ENCODE measurements at regions not wholly inside any gene's neighbourhood (a gene's known extent, or its start where the extent isn't known, plus 50 kb on each side); places are given as distances from the start of the nearest gene placed in this dataset.

DNA sequence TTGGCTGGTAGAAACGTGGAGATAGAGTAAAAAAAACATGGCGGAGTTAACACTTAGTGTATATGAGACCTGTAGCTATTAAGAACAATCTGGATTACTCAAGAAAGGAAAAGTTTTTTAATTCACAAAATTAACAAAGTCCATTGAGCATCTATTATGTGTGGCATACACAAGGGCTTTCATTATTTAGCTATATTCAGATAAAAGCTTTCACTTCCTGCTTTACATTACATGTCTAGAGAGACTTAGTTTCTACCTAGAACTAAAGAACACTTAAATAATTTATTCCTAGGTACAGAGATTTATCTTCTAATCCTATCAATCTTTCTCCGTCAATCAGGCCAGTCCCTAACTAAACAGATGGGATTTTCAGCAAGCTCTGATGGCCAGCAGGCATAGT lies 196.0 kb upstream of the SLC39A10 start:
- no peak overlapping the region for H2BK120ac ChIP-seq (ENCODE audit: insufficient read depth, low read length, poor library complexity)
- no CpG with 5 or more reads among the region's 3 CpGs for WGBS (ENCODE audit: extremely low coverage, insufficient coverage, insufficient read length)
- no peak for DNase-seq
- no peak overlapping the region for H2BK5ac ChIP-seq (ENCODE audit: low read depth, low read length, poor library complexity)
- no peak overlapping the region for H3K4me3 ChIP-seq (ENCODE audit: low read depth, low read length)
- no peaks in the 10 kb centered on the region for H3K27me3 ChIP-seq (ENCODE audit: insufficient read depth, low read length)
- no peak overlapping the region for H4K12ac ChIP-seq (ENCODE audit: low read depth, low read length)
- no peak overlapping the region for H3K27ac ChIP-seq (ENCODE audit: low read depth, low read length)
- H3K9me3 ChIP-seq (ENCODE audit: insufficient read depth, low read depth, low read length), result no peaks in the 10 kb centered on the region
- no peak overlapping the region for H2AFZ ChIP-seq (ENCODE audit: insufficient read depth, low read length, poor library complexity)
- H3K79me1 ChIP-seq (ENCODE audit: low read length), result no peaks in the 10 kb centered on the region
- H3K4ac ChIP-seq (ENCODE audit: low read depth, low read length), result no peak overlapping the region
- no peak overlapping the region for H4K91ac ChIP-seq (ENCODE audit: low read depth, low read length)
- H3K23ac ChIP-seq (ENCODE audit: low read length), result no peak overlapping the region
- H3K36me3 ChIP-seq (ENCODE audit: control insufficient read depth in 1 of 2, insufficient read depth in 2 of 2, low read length in 2 of 2), result no peaks in the 10 kb centered on the region
- no peak overlapping the region for H3K9ac ChIP-seq (ENCODE audit: low read length)
- H3K4me2 ChIP-seq (ENCODE audit: low read length), result no peak overlapping the region
- H3K14ac ChIP-seq (ENCODE audit: low read length), result no peak overlapping the region
- no peaks in the 10 kb centered on the region for H3K79me2 ChIP-seq (ENCODE audit: control insufficient read depth, insufficient read depth, low read length, poor library complexity)
- H2BK12ac ChIP-seq (ENCODE audit: low read length), result no peak overlapping the region
- no peak overlapping the region for H4K8ac ChIP-seq (ENCODE audit: low read depth, low read length)
- H2AK5ac ChIP-seq (ENCODE audit: low read length), result no peak overlapping the region
- no peak overlapping the region for H3K18ac ChIP-seq (ENCODE audit: low read length)
- no peaks in the 10 kb centered on the region for H3K4me1 ChIP-seq (ENCODE audit: control insufficient read depth in 1 of 2, insufficient read depth in 2 of 2, low read length in 2 of 2)

DNA sequence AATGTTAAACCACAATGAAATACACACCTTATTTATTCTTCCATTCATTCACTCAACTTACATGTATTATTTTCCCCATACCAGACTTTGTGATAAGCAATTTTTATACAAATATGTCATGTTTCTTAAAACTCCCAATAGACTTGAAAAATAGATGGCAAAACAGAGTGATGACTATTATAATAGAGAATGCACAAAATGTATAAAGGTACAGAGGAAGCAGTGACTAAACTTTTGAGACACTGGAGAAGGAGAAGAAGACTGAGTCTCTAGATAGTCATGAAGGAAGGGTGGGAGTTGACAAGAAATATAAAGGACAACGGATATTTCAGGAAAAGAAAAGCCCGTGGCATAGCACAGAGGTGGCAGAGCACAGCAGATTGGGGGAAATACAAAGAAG lies 198.1 kb upstream of the SLC39A10 start:
- H3K27ac ChIP-seq (ENCODE audit: low read depth, low read length), result no peak overlapping the region
- H3K27me3 ChIP-seq (ENCODE audit: insufficient read depth, low read length), result no peaks in the 10 kb centered on the region
- no peak overlapping the region for H4K91ac ChIP-seq (ENCODE audit: low read depth, low read length)
- no peak overlapping the region for H2AFZ ChIP-seq (ENCODE audit: insufficient read depth, low read length, poor library complexity)
- H3K9ac ChIP-seq (ENCODE audit: low read length), result no peak overlapping the region
- DNase-seq, result peak in 1 of 2 donors; percentile 40
- H2BK12ac ChIP-seq (ENCODE audit: low read length), result no peak overlapping the region
- no peak overlapping the region for H3K4me2 ChIP-seq (ENCODE audit: low read length)
- no peak overlapping the region for H3K4me3 ChIP-seq (ENCODE audit: low read depth, low read length)
- no peak overlapping the region for H4K8ac ChIP-seq (ENCODE audit: low read depth, low read length)
- H3K18ac ChIP-seq (ENCODE audit: low read length), result no peak overlapping the region
- H3K4me1 ChIP-seq (ENCODE audit: control insufficient read depth in 1 of 2, insufficient read depth in 2 of 2, low read length in 2 of 2), result no peaks in the 10 kb centered on the region
- no peak overlapping the region for H3K14ac ChIP-seq (ENCODE audit: low read length)
- no peak overlapping the region for H4K12ac ChIP-seq (ENCODE audit: low read depth, low read length)
- H3K36me3 ChIP-seq (ENCODE audit: control insufficient read depth in 1 of 2, insufficient read depth in 2 of 2, low read length in 2 of 2), result no peaks in the 10 kb centered on the region
- no peak overlapping the region for H2BK5ac ChIP-seq (ENCODE audit: low read depth, low read length, poor library complexity)
- no peak overlapping the region for H2BK120ac ChIP-seq (ENCODE audit: insufficient read depth, low read length, poor library complexity)
- H3K9me3 ChIP-seq (ENCODE audit: insufficient read depth, low read depth, low read length), result no peaks in the 10 kb centered on the region
- H2AK5ac ChIP-seq (ENCODE audit: low read length), result no peak overlapping the region
- WGBS (ENCODE audit: extremely low coverage, insufficient coverage, insufficient read length), result no CpG with 5 or more reads among the region's 2 CpGs
- H3K4ac ChIP-seq (ENCODE audit: low read depth, low read length), result no peak overlapping the region
- no peaks in the 10 kb centered on the region for H3K79me1 ChIP-seq (ENCODE audit: low read length)
- H3K23ac ChIP-seq (ENCODE audit: low read length), result no peak overlapping the region
- no peaks in the 10 kb centered on the region for H3K79me2 ChIP-seq (ENCODE audit: control insufficient read depth, insufficient read depth, low read length, poor library complexity)

DNA sequence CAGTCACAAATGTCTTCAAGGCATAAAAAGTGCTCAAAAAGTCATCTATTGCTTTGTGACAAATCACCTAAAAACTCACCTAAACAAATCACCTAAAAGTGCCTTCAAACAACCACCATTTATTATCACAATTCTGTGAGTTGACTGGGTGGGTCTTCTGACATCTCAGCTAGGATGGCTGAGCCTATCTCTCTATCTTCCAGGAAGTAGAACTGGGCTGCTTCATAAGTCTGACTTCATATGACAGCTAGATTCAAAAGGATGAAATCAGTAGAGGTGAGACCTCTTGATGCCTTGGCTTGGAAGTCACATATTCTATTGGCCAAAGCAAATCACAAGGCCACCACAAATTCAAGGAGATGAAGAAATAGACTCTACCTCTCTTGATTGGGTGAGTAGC lies 199.2 kb upstream of the SLC39A10 start:
- Histone ChIP-seq H2BK5ac (ENCODE audit: low read depth, low read length, poor library complexity) (no peak overlapping the region), H3K18ac (ENCODE audit: low read length) (no peak overlapping the region), H2BK120ac (ENCODE audit: insufficient read depth, low read length, poor library complexity) (no peak overlapping the region), H3K23ac (ENCODE audit: low read length) (no peak overlapping the region), H4K12ac (ENCODE audit: low read depth, low read length) (no peak overlapping the region), H3K4me2 (ENCODE audit: low read length) (no peak overlapping the region), H3K4me3 (ENCODE audit: low read depth, low read length) (no peak overlapping the region), H3K79me2 (ENCODE audit: control insufficient read depth, insufficient read depth, low read length, poor library complexity) (no peaks in the 10 kb centered on the region), H2AK5ac (ENCODE audit: low read length) (no peak overlapping the region), H3K36me3 (ENCODE audit: control insufficient read depth in 1 of 2, insufficient read depth in 2 of 2, low read length in 2 of 2) (no peaks in the 10 kb centered on the region), H3K4ac (ENCODE audit: low read depth, low read length) (no peak overlapping the region), H2AFZ (ENCODE audit: insufficient read depth, low read length, poor library complexity) (no peak overlapping the region), H3K9ac (ENCODE audit: low read length) (no peak overlapping the region), H4K8ac (ENCODE audit: low read depth, low read length) (no peak overlapping the region), H4K91ac (ENCODE audit: low read depth, low read length) (no peak overlapping the region), H3K79me1 (ENCODE audit: low read length) (no peaks in the 10 kb centered on the region), H3K4me1 (ENCODE audit: control insufficient read depth in 1 of 2, insufficient read depth in 2 of 2, low read length in 2 of 2) (no peaks in the 10 kb centered on the region), H2BK12ac (ENCODE audit: low read length) (no peak overlapping the region), H3K9me3 (ENCODE audit: insufficient read depth, low read depth, low read length) (no peaks in the 10 kb centered on the region), H3K27me3 (ENCODE audit: insufficient read depth, low read length) (no peaks in the 10 kb centered on the region), H3K14ac (ENCODE audit: low read length) (no peak overlapping the region), H3K27ac (ENCODE audit: low read depth, low read length) (no peak overlapping the region)
- no peak for DNase-seq

DNA sequence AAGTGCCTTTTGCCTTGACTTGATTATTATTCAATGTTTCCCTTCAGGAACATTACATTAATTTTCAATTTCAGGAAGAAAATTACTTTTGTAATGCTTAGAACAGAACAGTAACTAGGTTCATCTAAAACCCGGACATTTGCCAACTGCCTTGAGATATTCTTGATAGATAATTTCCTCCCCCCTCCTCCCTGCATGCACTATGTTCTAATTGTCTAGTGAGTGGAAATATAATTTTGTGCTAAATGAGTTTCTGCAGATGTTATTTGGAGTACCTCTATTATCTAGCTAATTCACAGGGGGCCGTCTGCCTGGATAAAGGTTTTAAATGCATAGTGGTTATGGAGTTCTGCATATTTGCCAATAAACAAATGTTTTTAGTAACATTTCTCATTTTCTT lies 200.3 kb upstream of the SLC39A10 start:
- WGBS (ENCODE audit: extremely low coverage, insufficient coverage, insufficient read length), result no CpG with 5 or more reads among the region's 2 CpGs
- no peak overlapping the region for H3K4me2 ChIP-seq (ENCODE audit: low read length)
- no peak overlapping the region for H2BK5ac ChIP-seq (ENCODE audit: low read depth, low read length, poor library complexity)
- H4K12ac ChIP-seq (ENCODE audit: low read depth, low read length), result no peak overlapping the region
- no peaks in the 10 kb centered on the region for H3K36me3 ChIP-seq (ENCODE audit: control insufficient read depth in 1 of 2, insufficient read depth in 2 of 2, low read length in 2 of 2)
- H3K79me2 ChIP-seq (ENCODE audit: control insufficient read depth, insufficient read depth, low read length, poor library complexity), result no peaks in the 10 kb centered on the region
- H3K4me1 ChIP-seq (ENCODE audit: control insufficient read depth in 1 of 2, insufficient read depth in 2 of 2, low read length in 2 of 2), result no peaks in the 10 kb centered on the region
- H4K8ac ChIP-seq (ENCODE audit: low read depth, low read length), result no peak overlapping the region
- H3K9ac ChIP-seq (ENCODE audit: low read length), result no peak overlapping the region
- no peak overlapping the region for H3K4me3 ChIP-seq (ENCODE audit: low read depth, low read length)
- no peak for DNase-seq
- no peak overlapping the region for H3K27ac ChIP-seq (ENCODE audit: low read depth, low read length)
- no peak overlapping the region for H2AFZ ChIP-seq (ENCODE audit: insufficient read depth, low read length, poor library complexity)
- no peaks in the 10 kb centered on the region for H3K9me3 ChIP-seq (ENCODE audit: insufficient read depth, low read depth, low read length)
- no peak overlapping the region for H2BK120ac ChIP-seq (ENCODE audit: insufficient read depth, low read length, poor library complexity)
- H3K23ac ChIP-seq (ENCODE audit: low read length), result no peak overlapping the region
- no peak overlapping the region for H3K18ac ChIP-seq (ENCODE audit: low read length)
- no peak overlapping the region for H3K14ac ChIP-seq (ENCODE audit: low read length)
- no peak overlapping the region for H3K4ac ChIP-seq (ENCODE audit: low read depth, low read length)
- no peak overlapping the region for H2BK12ac ChIP-seq (ENCODE audit: low read length)
- no peaks in the 10 kb centered on the region for H3K79me1 ChIP-seq (ENCODE audit: low read length)
- H4K91ac ChIP-seq (ENCODE audit: low read depth, low read length), result no peak overlapping the region
- no peak overlapping the region for H2AK5ac ChIP-seq (ENCODE audit: low read length)
- H3K27me3 ChIP-seq (ENCODE audit: insufficient read depth, low read length), result no peaks in the 10 kb centered on the region

DNA sequence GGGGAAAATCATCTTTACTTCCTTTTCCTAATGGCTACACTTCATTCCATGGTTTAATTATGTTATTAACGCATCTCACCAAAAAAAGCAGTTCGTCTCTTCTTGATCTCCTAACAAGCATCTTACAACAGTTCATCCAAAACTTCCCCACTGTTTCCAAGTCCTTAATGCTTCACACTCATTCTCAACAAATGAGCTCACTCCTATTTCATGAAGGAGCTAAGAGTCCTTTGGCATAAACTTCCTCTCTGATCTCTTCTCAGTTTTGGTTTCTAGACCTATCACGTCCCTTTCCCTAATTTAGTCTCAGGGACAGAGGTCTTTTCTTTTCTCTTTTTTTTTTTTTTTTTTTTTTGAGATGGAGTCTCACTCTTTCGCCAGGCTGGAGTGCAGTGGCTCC lies 205.9 kb upstream of the SLC39A10 start:
- Histone ChIP-seq H3K23ac (ENCODE audit: low read length) (no peak overlapping the region), H3K36me3 (ENCODE audit: control insufficient read depth in 1 of 2, insufficient read depth in 2 of 2, low read length in 2 of 2) (no peaks in the 10 kb centered on the region), H3K4me3 (ENCODE audit: low read depth, low read length) (no peak overlapping the region), H3K79me2 (ENCODE audit: control insufficient read depth, insufficient read depth, low read length, poor library complexity) (no peaks in the 10 kb centered on the region), H3K9me3 (ENCODE audit: insufficient read depth, low read depth, low read length) (no peaks in the 10 kb centered on the region), H3K4ac (ENCODE audit: low read depth, low read length) (no peak overlapping the region), H3K9ac (ENCODE audit: low read length) (no peak overlapping the region), H2BK5ac (ENCODE audit: low read depth, low read length, poor library complexity) (no peak overlapping the region), H3K14ac (ENCODE audit: low read length) (no peak overlapping the region), H4K12ac (ENCODE audit: low read depth, low read length) (no peak overlapping the region), H2AK5ac (ENCODE audit: low read length) (no peak overlapping the region), H4K91ac (ENCODE audit: low read depth, low read length) (no peak overlapping the region), H3K4me1 (ENCODE audit: control insufficient read depth in 1 of 2, insufficient read depth in 2 of 2, low read length in 2 of 2) (no peaks in the 10 kb centered on the region), H4K8ac (ENCODE audit: low read depth, low read length) (no peak overlapping the region), H3K27ac (ENCODE audit: low read depth, low read length) (no peak overlapping the region), H2BK12ac (ENCODE audit: low read length) (no peak overlapping the region), H3K79me1 (ENCODE audit: low read length) (no peaks in the 10 kb centered on the region), H2AFZ (ENCODE audit: insufficient read depth, low read length, poor library complexity) (no peak overlapping the region), H3K4me2 (ENCODE audit: low read length) (no peak overlapping the region), H3K27me3 (ENCODE audit: insufficient read depth, low read length) (no peaks in the 10 kb centered on the region), H2BK120ac (ENCODE audit: insufficient read depth, low read length, poor library complexity) (no peak overlapping the region), H3K18ac (ENCODE audit: low read length) (no peak overlapping the region)
- DNase-seq, result no peak
- WGBS (ENCODE audit: extremely low coverage, insufficient coverage, insufficient read length), result no CpG with 5 or more reads among the region's 4 CpGs

Measured in trophoblast cell (in vitro differentiated cells and primary cell).